Progenitor cell of endocrine pancreas (in vitro differentiated cells): ENCODE measurements at regions not wholly inside any gene's neighbourhood (a gene's known extent, or its start where the extent isn't known, plus 50 kb on each side); places are given as distances from the start of the nearest gene placed in this dataset.
"Not testable (repeated sequence)": the region's sequence is repeated elsewhere in the genome, so short reads cannot be mapped to it uniquely, and the experiment has no call there.

Experiments
- DNase-seq: peaks from one replicate; pipeline ENCODE4 v3.0.0; 2021; ENCODE audit warnings: low spot score; ENCODE audit not compliant: unreplicated experiment
- H3K27ac Mint-ChIP-seq: 2 replicates; pipeline ENCODE4 v1.8.0; 2021; ENCODE audit warnings: mild to moderate bottlenecking, moderate library complexity, mixed read lengths
- H3K27me3 Mint-ChIP-seq: 2 replicates; pipeline ENCODE4 v1.8.0; 2021; ENCODE audit warnings: mixed read lengths
- H3K36me3 Mint-ChIP-seq: 2 replicates; pipeline ENCODE4 v1.8.0; 2022; ENCODE audit warnings: mixed read lengths; ENCODE audit not compliant: insufficient read depth
- H3K4me1 Mint-ChIP-seq: 2 replicates; pipeline ENCODE4 v1.8.0; 2021; ENCODE audit warnings: low read depth, mixed read lengths
- H3K4me3 Mint-ChIP-seq: 2 replicates; pipeline ENCODE4 v1.8.0; 2021; ENCODE audit warnings: low read depth, mild to moderate bottlenecking, moderate library complexity, mixed read lengths
- H3K9me3 Mint-ChIP-seq: 2 replicates; pipeline ENCODE4 v1.8.0; 2021; ENCODE audit warnings: low read depth, mixed read lengths
- TF ChIP-seq, protein P1 (sequence below): fragments of 200-600 bp; sonication (generic); IDR thresholded peaks from one replicate; pipeline ENCODE4 v1.5.0; 2021; ENCODE audit warnings: antibody characterized with exemption, mild to moderate bottlenecking; ENCODE audit not compliant: unreplicated experiment

DNA sequence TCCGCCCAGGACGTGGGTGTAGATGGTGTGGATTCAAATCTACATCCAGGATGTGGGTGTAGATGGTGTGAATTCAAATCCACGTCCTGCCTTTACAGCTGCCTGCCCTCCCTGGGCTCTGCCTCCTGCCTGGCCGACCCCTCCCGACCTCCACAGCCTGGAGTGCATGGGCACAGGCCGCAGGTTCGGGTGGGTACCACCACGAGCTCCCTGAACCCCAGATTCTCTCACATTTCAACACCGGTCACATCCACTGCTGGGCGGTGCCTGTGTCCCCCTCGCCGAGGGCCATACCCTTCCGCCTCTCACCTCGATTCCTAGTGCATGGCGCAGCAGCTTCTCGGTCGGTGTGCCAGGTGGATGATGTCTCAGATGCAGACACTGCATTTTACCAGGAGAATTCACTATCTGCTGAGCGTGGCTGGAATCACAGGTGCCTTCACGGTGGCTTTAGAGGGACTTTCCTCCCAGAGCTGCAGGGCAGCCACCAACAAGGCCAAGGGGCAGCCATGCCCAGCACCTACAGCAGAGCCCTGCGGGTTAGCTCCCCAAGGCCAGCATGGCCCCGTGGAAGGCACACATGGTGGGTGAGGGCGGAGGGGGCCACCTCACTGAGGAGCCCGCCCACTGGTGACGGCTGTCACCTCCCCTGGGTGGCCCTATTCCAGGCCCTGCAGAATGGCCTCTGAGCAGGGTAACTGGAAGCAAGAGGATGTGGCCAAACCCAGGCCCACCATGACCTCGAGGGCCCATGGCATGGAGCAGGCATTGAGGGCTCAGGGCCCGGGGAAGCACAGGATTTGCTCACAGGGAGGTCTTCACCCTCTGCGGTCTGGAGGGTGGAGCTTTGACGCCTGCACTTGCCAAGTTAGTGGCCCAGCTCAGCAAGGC is 638.5 kb downstream of the TBC1D22A start:
- Mint-ChIP-seq H3K36me3 (peaks cover 2% of the 10 kb centered on the region), H3K9me3 (peaks cover 39% of the 10 kb centered on the region), H3K4me3 (no peak overlapping the region), H3K27ac (no peak overlapping the region), H3K27me3 (no peaks in the 10 kb centered on the region), H3K4me1 (no peaks in the 10 kb centered on the region)
- no peak for DNase-seq
- TF ChIP-seq, protein P1, sequence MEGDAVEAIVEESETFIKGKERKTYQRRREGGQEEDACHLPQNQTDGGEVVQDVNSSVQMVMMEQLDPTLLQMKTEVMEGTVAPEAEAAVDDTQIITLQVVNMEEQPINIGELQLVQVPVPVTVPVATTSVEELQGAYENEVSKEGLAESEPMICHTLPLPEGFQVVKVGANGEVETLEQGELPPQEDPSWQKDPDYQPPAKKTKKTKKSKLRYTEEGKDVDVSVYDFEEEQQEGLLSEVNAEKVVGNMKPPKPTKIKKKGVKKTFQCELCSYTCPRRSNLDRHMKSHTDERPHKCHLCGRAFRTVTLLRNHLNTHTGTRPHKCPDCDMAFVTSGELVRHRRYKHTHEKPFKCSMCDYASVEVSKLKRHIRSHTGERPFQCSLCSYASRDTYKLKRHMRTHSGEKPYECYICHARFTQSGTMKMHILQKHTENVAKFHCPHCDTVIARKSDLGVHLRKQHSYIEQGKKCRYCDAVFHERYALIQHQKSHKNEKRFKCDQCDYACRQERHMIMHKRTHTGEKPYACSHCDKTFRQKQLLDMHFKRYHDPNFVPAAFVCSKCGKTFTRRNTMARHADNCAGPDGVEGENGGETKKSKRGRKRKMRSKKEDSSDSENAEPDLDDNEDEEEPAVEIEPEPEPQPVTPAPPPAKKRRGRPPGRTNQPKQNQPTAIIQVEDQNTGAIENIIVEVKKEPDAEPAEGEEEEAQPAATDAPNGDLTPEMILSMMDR: no peak

DNA sequence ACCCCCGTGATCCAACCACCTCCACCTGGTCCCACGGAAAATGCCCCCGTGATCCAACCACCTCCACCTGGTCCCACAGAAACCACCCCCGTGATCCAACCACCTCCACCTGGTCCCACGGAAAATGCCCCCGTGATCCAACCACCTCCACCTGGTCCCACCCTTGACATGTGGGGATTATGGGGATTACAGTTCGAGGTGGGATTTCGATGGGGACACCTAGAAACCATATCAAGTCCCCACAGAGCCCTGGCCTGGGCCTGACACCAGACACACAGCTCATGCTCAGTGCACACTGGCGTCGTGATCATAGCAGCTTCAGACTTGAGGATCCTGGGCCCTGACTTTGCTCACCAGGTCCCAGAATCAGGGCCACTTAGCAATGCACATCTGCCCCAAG is 637.7 kb downstream of the TBC1D22A start:
- H3K27me3 Mint-ChIP-seq, H3K36me3 Mint-ChIP-seq, H3K4me3 Mint-ChIP-seq, DNase-seq, H3K4me1 Mint-ChIP-seq, H3K27ac Mint-ChIP-seq: not testable (repeated sequence)
- H3K9me3 Mint-ChIP-seq: peaks cover 44% of the 10 kb centered on the region

- Mint-ChIP-seq H3K4me1 (no peaks in the 10 kb centered on the region), H3K36me3 (peaks cover 4% of the 10 kb centered on the region), H3K27ac (no peak overlapping the region), H3K27me3 (no peaks in the 10 kb centered on the region), H3K4me3 (no peak overlapping the region), H3K9me3 (peaks cover 49% of the 10 kb centered on the region)
- TF ChIP-seq, protein P1: no peak
- DNase-seq: no peak
Measured at GRCh38 chr22:47398921-47399790, 636.7 kb downstream of the TBC1D22A start.

DNA sequence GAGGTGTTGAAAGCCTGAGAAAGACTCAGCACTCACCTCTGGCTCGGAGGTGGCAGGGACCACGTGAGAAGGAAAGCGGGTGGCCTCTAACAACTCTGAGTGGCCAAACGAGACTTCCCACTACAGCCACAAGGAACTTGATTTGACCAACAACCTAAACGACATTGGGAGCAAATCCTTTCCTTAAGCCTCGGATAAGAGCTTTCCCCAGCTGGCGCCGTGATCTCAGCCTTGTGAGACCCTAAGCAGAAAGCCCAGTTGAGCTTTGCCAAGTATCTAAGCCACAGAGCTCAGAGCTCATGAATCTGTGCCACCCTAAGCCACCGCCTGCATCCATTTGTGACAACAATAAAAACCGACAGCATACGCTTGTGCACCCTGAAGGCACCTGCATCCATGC is 636.0 kb downstream of the TBC1D22A start:
- H3K36me3 Mint-ChIP-seq: peaks cover 4% of the 10 kb centered on the region
- DNase-seq: no peak

GRCh38 chr22:47397673-47398072 is 635.2 kb downstream of the TBC1D22A start:
- Mint-ChIP-seq H3K9me3 (peaks cover 41% of the 10 kb centered on the region), H3K27ac (no peak overlapping the region), H3K27me3 (no peaks in the 10 kb centered on the region), H3K36me3 (peaks cover 4% of the 10 kb centered on the region), H3K4me1 (no peaks in the 10 kb centered on the region), H3K4me3 (no peak overlapping the region)
- no peak for DNase-seq
- TF ChIP-seq, protein P1: no peak

More for the DNA sequence above, 636.0 kb downstream of the TBC1D22A start:
- Mint-ChIP-seq H3K27ac (no peak overlapping the region), H3K4me3 (no peak overlapping the region), H3K27me3 (no peaks in the 10 kb centered on the region), H3K4me1 (no peaks in the 10 kb centered on the region), H3K9me3 (peaks cover 46% of the 10 kb centered on the region)
- TF ChIP-seq, protein P1: no peak
